ENCODE measurements at regions not wholly inside any gene's neighbourhood (a gene's known extent, or its start where the extent isn't known, plus 50 kb on each side); places are given as distances from the start of the nearest gene placed in this dataset.

DNA sequence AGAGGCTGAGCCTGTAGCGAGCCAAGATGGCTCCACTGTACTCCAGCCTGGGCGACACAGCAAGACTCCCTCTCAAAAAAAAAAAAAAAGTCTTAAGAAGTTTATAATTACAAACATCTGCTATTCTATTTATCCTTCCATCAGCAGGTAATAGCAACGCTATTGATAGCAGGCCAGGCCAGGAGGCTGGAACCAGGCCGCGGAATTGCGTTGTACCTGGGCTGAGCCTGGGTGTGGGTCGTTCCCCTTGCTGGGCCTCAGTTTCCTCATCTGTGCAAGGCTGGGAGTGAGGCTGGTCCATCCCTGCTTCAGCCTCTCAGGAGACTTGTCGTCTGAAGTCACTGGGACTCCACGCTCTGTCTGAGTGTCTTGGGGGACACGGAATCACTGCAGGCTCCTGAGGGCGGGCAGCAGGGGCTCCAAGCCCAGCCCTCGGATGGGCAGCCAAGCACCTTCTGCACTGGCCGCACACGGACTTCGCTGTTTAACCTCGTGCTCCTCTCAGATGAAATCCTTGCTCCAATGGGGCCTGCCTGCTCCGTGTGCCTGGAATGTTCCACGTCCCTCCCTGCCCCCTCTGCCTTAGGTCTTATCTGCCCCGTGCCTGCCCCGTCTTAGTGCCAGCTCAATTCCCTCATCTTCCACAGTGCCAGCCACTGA is 103.9 kb upstream of the C1orf174 start:
- Histone ChIP-seq H3K9me3 (ENCODE audit: control insufficient read depth, low read depth, low read length) (no peaks in the 10 kb centered on the region), H3K27ac (ENCODE audit: low read length) (no peak overlapping the region), H3K4me3 (ENCODE audit: low read length) (no peak overlapping the region), H3K4me1 (ENCODE audit: control insufficient read depth, low read depth, low read length) (no peaks in the 10 kb centered on the region), H3K9ac (ENCODE audit: low read length) (no peak overlapping the region), H3K27me3 (ENCODE audit: control insufficient read depth, insufficient read depth, low read length) (no peaks in the 10 kb centered on the region), H3K36me3 (ENCODE audit: control insufficient read depth, low read depth, low read length) (no peaks in the 10 kb centered on the region)

- Histone ChIP-seq H3K36me3 (ENCODE audit: control insufficient read depth, low read depth, low read length) (no peaks in the 10 kb centered on the region), H3K4me1 (ENCODE audit: control insufficient read depth, low read depth, low read length) (no peaks in the 10 kb centered on the region), H3K9me3 (ENCODE audit: control insufficient read depth, low read depth, low read length) (no peaks in the 10 kb centered on the region), H3K9ac (ENCODE audit: low read length) (no peak overlapping the region), H3K27ac (ENCODE audit: low read length) (no peak overlapping the region), H3K4me3 (ENCODE audit: low read length) (no peak overlapping the region), H3K27me3 (ENCODE audit: control insufficient read depth, insufficient read depth, low read length) (no peaks in the 10 kb centered on the region)
Measured at GRCh38 chr1:4004635-4005430, 104.8 kb upstream of the C1orf174 start.

GRCh38 chr1:4005431-4005830 is 105.4 kb upstream of the C1orf174 start:
- no peak overlapping the region for H3K9ac ChIP-seq (ENCODE audit: low read length)
- no peaks in the 10 kb centered on the region for H3K36me3 ChIP-seq (ENCODE audit: control insufficient read depth, low read depth, low read length)
- no peak overlapping the region for H3K27ac ChIP-seq (ENCODE audit: low read length)
- no peak overlapping the region for H3K4me3 ChIP-seq (ENCODE audit: low read length)
- H3K9me3 ChIP-seq (ENCODE audit: control insufficient read depth, low read depth, low read length) = no peaks in the 10 kb centered on the region
- H3K27me3 ChIP-seq (ENCODE audit: control insufficient read depth, insufficient read depth, low read length) = no peaks in the 10 kb centered on the region
- H3K4me1 ChIP-seq (ENCODE audit: control insufficient read depth, low read depth, low read length) = no peaks in the 10 kb centered on the region

GRCh38 chr1:4006676-4007374 is 106.8 kb upstream of the C1orf174 start:
- no peak overlapping the region for H3K27ac ChIP-seq (ENCODE audit: low read length)

GRCh38 chr1:4010284-4010683 is 110.2 kb upstream of the C1orf174 start:
- no peak overlapping the region for H3K27ac ChIP-seq (ENCODE audit: low read length)
- H3K4me1 ChIP-seq (ENCODE audit: control insufficient read depth, low read depth, low read length) = no peaks in the 10 kb centered on the region
- no peaks in the 10 kb centered on the region for H3K9me3 ChIP-seq (ENCODE audit: control insufficient read depth, low read depth, low read length)
- no peak overlapping the region for H3K4me3 ChIP-seq (ENCODE audit: low read length)
- no peaks in the 10 kb centered on the region for H3K27me3 ChIP-seq (ENCODE audit: control insufficient read depth, insufficient read depth, low read length)
- H3K36me3 ChIP-seq (ENCODE audit: control insufficient read depth, low read depth, low read length) = no peaks in the 10 kb centered on the region
- H3K9ac ChIP-seq (ENCODE audit: low read length) = no peak overlapping the region

More at GRCh38 chr1:4006676-4007374, 106.8 kb upstream of the C1orf174 start:
- no peaks in the 10 kb centered on the region for H3K9me3 ChIP-seq (ENCODE audit: control insufficient read depth, low read depth, low read length)
- H3K36me3 ChIP-seq (ENCODE audit: control insufficient read depth, low read depth, low read length) = no peaks in the 10 kb centered on the region
- no peak overlapping the region for H3K4me3 ChIP-seq (ENCODE audit: low read length)
- H3K27me3 ChIP-seq (ENCODE audit: control insufficient read depth, insufficient read depth, low read length) = no peaks in the 10 kb centered on the region
- no peaks in the 10 kb centered on the region for H3K4me1 ChIP-seq (ENCODE audit: control insufficient read depth, low read depth, low read length)
- H3K9ac ChIP-seq (ENCODE audit: low read length) = no peak overlapping the region

DNA sequence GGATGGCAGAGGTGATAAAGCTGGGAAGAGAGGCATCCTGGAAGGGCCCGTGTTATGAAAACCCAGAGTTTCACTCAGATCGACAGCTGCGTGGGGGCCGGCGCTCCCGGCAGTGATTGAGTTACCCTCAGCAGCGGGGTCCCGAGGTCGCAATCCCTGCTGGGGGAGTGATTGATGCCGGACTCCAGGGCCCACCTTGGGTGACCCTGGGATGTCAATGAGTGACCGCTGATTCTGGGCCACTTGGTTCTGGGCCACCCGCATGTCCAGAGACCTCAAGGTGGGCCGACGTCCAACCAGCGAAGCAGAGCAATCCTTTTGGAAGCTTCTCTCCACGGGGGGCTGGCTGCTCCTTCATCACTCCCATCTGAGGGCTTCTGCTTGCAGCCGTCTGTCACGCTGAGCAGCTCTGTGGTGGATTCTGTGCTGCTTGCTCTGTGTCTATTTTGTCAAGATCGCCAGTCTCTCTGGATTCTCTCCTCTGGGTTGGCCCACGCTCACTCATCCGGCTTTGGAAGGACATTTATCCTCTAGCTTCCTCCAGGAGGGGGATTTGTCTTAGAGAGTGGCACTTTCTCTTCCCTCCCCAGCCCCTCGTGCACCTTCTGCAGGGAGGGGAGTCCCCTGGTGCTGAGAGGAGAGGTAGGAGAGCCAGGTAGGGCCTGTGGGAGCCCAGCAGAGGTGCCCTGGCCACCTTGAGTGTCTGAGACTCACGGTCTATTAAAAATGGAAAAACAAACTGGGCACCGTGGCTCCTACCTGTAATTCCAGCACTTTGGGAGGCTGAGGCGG is 110.9 kb upstream of the C1orf174 start:
- Histone ChIP-seq H3K4me3 (ENCODE audit: low read length) (no peak overlapping the region), H3K36me3 (ENCODE audit: control insufficient read depth, low read depth, low read length) (no peaks in the 10 kb centered on the region), H3K4me1 (ENCODE audit: control insufficient read depth, low read depth, low read length) (no peaks in the 10 kb centered on the region), H3K27me3 (ENCODE audit: control insufficient read depth, insufficient read depth, low read length) (no peaks in the 10 kb centered on the region), H3K9ac (ENCODE audit: low read length) (no peak overlapping the region), H3K9me3 (ENCODE audit: control insufficient read depth, low read depth, low read length) (no peaks in the 10 kb centered on the region), H3K27ac (ENCODE audit: low read length) (no peak overlapping the region)

DNA sequence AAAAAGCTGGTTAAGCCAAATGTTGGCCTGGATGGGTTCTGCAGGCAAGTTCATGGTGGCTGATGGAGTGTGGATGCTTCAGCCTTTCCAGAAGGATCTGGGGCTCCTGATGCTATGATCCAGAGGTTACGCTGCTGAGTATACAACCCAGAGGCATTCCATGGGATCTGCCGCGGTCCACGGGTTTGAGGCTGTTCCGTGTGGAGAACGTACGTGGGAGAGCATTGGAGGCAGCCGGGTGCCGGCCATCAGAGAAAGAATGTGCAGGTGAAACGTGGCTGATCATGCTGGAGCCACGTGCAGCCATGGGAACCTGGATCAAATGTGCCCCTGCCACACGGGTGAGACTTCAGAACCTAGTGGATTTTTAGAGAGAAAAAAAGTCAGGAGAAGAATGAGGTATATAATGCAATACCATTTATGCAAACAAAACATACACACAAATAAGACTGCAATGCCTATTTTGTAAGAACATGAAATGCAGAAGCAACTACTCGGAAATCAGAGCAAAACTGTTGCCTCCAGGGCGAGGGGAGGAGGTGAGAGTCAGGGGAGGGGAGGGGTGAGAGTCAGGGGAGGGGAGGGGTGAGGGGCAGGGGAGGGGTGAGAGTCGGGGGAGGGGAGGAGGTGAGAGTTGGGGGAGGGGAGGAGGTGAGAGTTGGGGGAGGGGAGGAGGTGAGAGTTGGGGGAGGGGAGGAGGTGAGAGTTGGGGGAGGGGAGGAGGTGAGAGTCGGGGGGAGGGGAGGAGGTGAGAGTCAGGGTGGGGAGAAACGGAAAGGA is 116.5 kb upstream of the C1orf174 start:
- H3K27me3 ChIP-seq (ENCODE audit: control insufficient read depth, insufficient read depth, low read length) = no peaks in the 10 kb centered on the region
- no peak overlapping the region for H3K27ac ChIP-seq (ENCODE audit: low read length)
- H3K9ac ChIP-seq (ENCODE audit: low read length) = no peak overlapping the region
- no peaks in the 10 kb centered on the region for H3K4me1 ChIP-seq (ENCODE audit: control insufficient read depth, low read depth, low read length)
- H3K9me3 ChIP-seq (ENCODE audit: control insufficient read depth, low read depth, low read length) = no peaks in the 10 kb centered on the region
- H3K36me3 ChIP-seq (ENCODE audit: control insufficient read depth, low read depth, low read length) = no peaks in the 10 kb centered on the region
- no peak overlapping the region for H3K4me3 ChIP-seq (ENCODE audit: low read length)

- Histone ChIP-seq H3K9ac (ENCODE audit: low read length) (no peak overlapping the region), H3K9me3 (ENCODE audit: control insufficient read depth, low read depth, low read length) (no peaks in the 10 kb centered on the region), H3K36me3 (ENCODE audit: control insufficient read depth, low read depth, low read length) (no peaks in the 10 kb centered on the region), H3K27me3 (ENCODE audit: control insufficient read depth, insufficient read depth, low read length) (no peaks in the 10 kb centered on the region), H3K4me3 (ENCODE audit: low read length) (no peak overlapping the region), H3K4me1 (ENCODE audit: control insufficient read depth, low read depth, low read length) (no peaks in the 10 kb centered on the region), H3K27ac (ENCODE audit: low read length) (no peak overlapping the region)
Measured at GRCh38 chr1:4017636-4018365, 117.7 kb upstream of the C1orf174 start.

GRCh38 chr1:4018466-4019146 is 118.5 kb upstream of the C1orf174 start:
- Histone ChIP-seq H3K27ac (ENCODE audit: low read length) (no peak overlapping the region), H3K9me3 (ENCODE audit: control insufficient read depth, low read depth, low read length) (no peaks in the 10 kb centered on the region), H3K27me3 (ENCODE audit: control insufficient read depth, insufficient read depth, low read length) (no peaks in the 10 kb centered on the region), H3K9ac (ENCODE audit: low read length) (no peak overlapping the region), H3K4me3 (ENCODE audit: low read length) (no peak overlapping the region), H3K36me3 (ENCODE audit: control insufficient read depth, low read depth, low read length) (no peaks in the 10 kb centered on the region), H3K4me1 (ENCODE audit: control insufficient read depth, low read depth, low read length) (no peaks in the 10 kb centered on the region)

DNA sequence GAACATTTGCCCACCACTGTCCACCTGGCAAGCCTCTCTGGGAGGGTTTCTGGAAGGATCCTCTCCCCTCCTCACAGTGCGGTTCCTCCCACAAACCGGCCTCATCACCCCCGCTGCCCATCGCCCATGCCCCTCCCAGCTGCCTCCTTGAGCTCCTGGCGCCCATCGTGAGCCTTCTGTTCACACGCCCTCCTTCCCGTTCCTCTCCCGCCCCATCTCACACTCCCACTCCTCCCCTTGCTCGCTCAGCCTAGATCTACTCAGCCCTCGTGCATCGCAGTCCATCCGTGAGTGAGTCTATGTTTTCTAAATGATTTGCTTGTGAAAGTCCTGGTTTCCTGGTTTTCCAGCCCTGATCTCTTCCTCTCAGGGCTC is 119.1 kb upstream of the C1orf174 start:
- Histone ChIP-seq H3K4me1 (ENCODE audit: control insufficient read depth, low read depth, low read length) (no peaks in the 10 kb centered on the region), H3K27ac (ENCODE audit: low read length) (no peak overlapping the region), H3K27me3 (ENCODE audit: control insufficient read depth, insufficient read depth, low read length) (no peaks in the 10 kb centered on the region), H3K9ac (ENCODE audit: low read length) (no peak overlapping the region), H3K9me3 (ENCODE audit: control insufficient read depth, low read depth, low read length) (no peaks in the 10 kb centered on the region), H3K4me3 (ENCODE audit: low read length) (no peak overlapping the region), H3K36me3 (ENCODE audit: control insufficient read depth, low read depth, low read length) (no peaks in the 10 kb centered on the region)

All from iPS-18a (cell line).